ENCODE measurements at regions not wholly inside any gene's neighbourhood (a gene's known extent, or its start where the extent isn't known, plus 50 kb on each side); places are given as distances from the start of the nearest gene placed in this dataset.

- TF ChIP-seq EZH2 (IDR thresholded peaks at IDR 0.05; ENCODE audit: low read depth, unreplicated experiment) = no peak
These were observed 464.2 kb upstream of the PIK3C3 start (continued) for GRCh38 chr18:41490861-41491260.

- Histone ChIP-seq H3K79me2 (replicated peaks; ENCODE audit: insufficient read depth) (no peaks in the 10 kb centered on the region), H3K27ac (ENCODE audit: low read depth) (no peak overlapping the region), H3K36me3 (ENCODE audit: insufficient read depth) (no peaks in the 10 kb centered on the region), H2AFZ (no peak overlapping the region), H3K4me1 (ENCODE audit: insufficient read depth) (peaks cover 13% of the 10 kb centered on the region; the same call in 1 of the 2 replicates), H3K27me3 (ENCODE audit: insufficient read depth) (no peaks in the 10 kb centered on the region), H3K4me3 (no peak overlapping the region), H4K20me1 (replicated peaks; ENCODE audit: insufficient read depth) (no peaks in the 10 kb centered on the region), H3F3A (replicated peaks; ENCODE audit: low read depth) (no peaks in the 10 kb centered on the region), H3K9me2 (ENCODE audit: insufficient read depth) (peaks cover 5% of the 10 kb centered on the region; the same call in 1 of the 2 replicates), H3K4me2 (no peak overlapping the region)
- TF ChIP-seq CREB1 (CRISPR knock-in tag; IDR thresholded peaks at IDR 0.05; ENCODE audit: low read depth) (no peak), REST (IDR thresholded peaks at IDR 0.05; ENCODE audit: unreplicated experiment) (no peak), EZH2 (IDR thresholded peaks at IDR 0.05; ENCODE audit: low read depth, unreplicated experiment) (no peak), EZH2phosphoT487 (IDR thresholded peaks at IDR 0.05; ENCODE audit: unreplicated experiment) (no peak), JUNB (IDR thresholded peaks at IDR 0.05; ENCODE audit: unreplicated experiment) (no peak), ZNF462 (CRISPR knock-in tag; IDR thresholded peaks at IDR 0.05) (no peak), NANOG (IDR thresholded peaks at IDR 0.05; ENCODE audit: borderline replicate concordance) (no peak), ZNF331 (CRISPR knock-in tag; IDR thresholded peaks at IDR 0.05; ENCODE audit: low read depth) (no peak), STAT1 (IDR thresholded peaks at IDR 0.05; ENCODE audit: unreplicated experiment) (no peak), POLR2AphosphoS5 (IDR thresholded peaks at IDR 0.05; ENCODE audit: low read depth) (no peak)
- TF ChIP-seq, protein P1, sequence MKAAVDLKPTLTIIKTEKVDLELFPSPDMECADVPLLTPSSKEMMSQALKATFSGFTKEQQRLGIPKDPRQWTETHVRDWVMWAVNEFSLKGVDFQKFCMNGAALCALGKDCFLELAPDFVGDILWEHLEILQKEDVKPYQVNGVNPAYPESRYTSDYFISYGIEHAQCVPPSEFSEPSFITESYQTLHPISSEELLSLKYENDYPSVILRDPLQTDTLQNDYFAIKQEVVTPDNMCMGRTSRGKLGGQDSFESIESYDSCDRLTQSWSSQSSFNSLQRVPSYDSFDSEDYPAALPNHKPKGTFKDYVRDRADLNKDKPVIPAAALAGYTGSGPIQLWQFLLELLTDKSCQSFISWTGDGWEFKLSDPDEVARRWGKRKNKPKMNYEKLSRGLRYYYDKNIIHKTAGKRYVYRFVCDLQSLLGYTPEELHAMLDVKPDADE (IDR thresholded peaks at IDR 0.05) = no peak
- TF ChIP-seq, protein P2, sequence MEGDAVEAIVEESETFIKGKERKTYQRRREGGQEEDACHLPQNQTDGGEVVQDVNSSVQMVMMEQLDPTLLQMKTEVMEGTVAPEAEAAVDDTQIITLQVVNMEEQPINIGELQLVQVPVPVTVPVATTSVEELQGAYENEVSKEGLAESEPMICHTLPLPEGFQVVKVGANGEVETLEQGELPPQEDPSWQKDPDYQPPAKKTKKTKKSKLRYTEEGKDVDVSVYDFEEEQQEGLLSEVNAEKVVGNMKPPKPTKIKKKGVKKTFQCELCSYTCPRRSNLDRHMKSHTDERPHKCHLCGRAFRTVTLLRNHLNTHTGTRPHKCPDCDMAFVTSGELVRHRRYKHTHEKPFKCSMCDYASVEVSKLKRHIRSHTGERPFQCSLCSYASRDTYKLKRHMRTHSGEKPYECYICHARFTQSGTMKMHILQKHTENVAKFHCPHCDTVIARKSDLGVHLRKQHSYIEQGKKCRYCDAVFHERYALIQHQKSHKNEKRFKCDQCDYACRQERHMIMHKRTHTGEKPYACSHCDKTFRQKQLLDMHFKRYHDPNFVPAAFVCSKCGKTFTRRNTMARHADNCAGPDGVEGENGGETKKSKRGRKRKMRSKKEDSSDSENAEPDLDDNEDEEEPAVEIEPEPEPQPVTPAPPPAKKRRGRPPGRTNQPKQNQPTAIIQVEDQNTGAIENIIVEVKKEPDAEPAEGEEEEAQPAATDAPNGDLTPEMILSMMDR (conservative IDR thresholded peaks at IDR 0.05; ENCODE audit: low read depth in 2 of 2) = no peak
- no peaks in the 10 kb centered on the region for H3K27me3 Mint-ChIP-seq (ENCODE audit: insufficient read depth, low read depth, poor library complexity)
- peaks cover 8% of the 10 kb centered on the region; the same call in 2 of the 3 replicates for H3K4me1 Mint-ChIP-seq
- no peak for ATAC-seq
- DNase-seq (ENCODE audit: low spot score) = no peak
- H3K4me3 Mint-ChIP-seq = no peak overlapping the region
- no peaks in the 10 kb centered on the region for H3K9me3 Mint-ChIP-seq
- H3K27ac Mint-ChIP-seq = no peak overlapping the region
- H3K36me3 Mint-ChIP-seq (ENCODE audit: low read depth) = no peaks in the 10 kb centered on the region
These were observed 468.5 kb upstream of the PIK3C3 start for GRCh38 chr18:41486575-41486974.

All from GM23338 (cell line).